ENCODE measurements at regions not wholly inside any gene's neighbourhood (a gene's known extent, or its start where the extent isn't known, plus 50 kb on each side); places are given as distances from the start of the nearest gene placed in this dataset.
A peak's percentile ranks its signal among the peaks of the same experiment; 100 is the strongest.

GRCh38 chr11:92765965-92766371, 203.5 kb upstream of the MTNR1B start:
- H3K27ac ChIP-seq (ENCODE audit: low read length) = no peak overlapping the region
- peaks cover 6% of the 10 kb centered on the region for H3K4me1 ChIP-seq (ENCODE audit: control insufficient read depth, insufficient read depth, low read length)
- no peaks in the 10 kb centered on the region for H3K9me3 ChIP-seq (ENCODE audit: control insufficient read depth, insufficient read depth, low read length)
- intact Hi-C loops (cut with micrococcal nuclease) = no loop called here
- H3K27me3 ChIP-seq (ENCODE audit: control insufficient read depth, insufficient read depth, low read length) = no peaks in the 10 kb centered on the region
- DNase-seq (no peak), ATAC-seq (peak in 1 of 3 donors; percentile 47)
- TF ChIP-seq, protein P1, sequence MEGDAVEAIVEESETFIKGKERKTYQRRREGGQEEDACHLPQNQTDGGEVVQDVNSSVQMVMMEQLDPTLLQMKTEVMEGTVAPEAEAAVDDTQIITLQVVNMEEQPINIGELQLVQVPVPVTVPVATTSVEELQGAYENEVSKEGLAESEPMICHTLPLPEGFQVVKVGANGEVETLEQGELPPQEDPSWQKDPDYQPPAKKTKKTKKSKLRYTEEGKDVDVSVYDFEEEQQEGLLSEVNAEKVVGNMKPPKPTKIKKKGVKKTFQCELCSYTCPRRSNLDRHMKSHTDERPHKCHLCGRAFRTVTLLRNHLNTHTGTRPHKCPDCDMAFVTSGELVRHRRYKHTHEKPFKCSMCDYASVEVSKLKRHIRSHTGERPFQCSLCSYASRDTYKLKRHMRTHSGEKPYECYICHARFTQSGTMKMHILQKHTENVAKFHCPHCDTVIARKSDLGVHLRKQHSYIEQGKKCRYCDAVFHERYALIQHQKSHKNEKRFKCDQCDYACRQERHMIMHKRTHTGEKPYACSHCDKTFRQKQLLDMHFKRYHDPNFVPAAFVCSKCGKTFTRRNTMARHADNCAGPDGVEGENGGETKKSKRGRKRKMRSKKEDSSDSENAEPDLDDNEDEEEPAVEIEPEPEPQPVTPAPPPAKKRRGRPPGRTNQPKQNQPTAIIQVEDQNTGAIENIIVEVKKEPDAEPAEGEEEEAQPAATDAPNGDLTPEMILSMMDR (IDR thresholded peaks at IDR 0.05) = no peak
- no peaks in the 10 kb centered on the region for H3K36me3 Mint-ChIP-seq
- H3K36me3 ChIP-seq (ENCODE audit: control insufficient read depth, insufficient read depth, low read length) = no peaks in the 10 kb centered on the region
- H3K4me3 ChIP-seq (ENCODE audit: low read length) = no peak overlapping the region
- peaks cover 14 to 19% of the 10 kb centered on the region in 2 donors for H3K4me1 Mint-ChIP-seq
- H3K4me3 Mint-ChIP-seq = peak overlapping the region; percentile 76
- peaks cover 0 to 5% of the 10 kb centered on the region in 2 donors for H3K27me3 Mint-ChIP-seq (ENCODE audit: low read depth in 2 of 2)
- no peak overlapping the region for H3K27ac Mint-ChIP-seq
- 6% methylated on average over 10 of the region's 10 CpGs for WGBS (ENCODE audit: insufficient coverage)
- H3K9me3 Mint-ChIP-seq = peaks cover 0 to 8% of the 10 kb centered on the region in 2 donors

GRCh38 chr11:92766698-92767097, 202.8 kb upstream of the MTNR1B start:
- Histone ChIP-seq H3K27ac (ENCODE audit: low read length) (no peak overlapping the region), H3K4me1 (ENCODE audit: control insufficient read depth, insufficient read depth, low read length) (peaks cover 6% of the 10 kb centered on the region), H3K27me3 (ENCODE audit: control insufficient read depth, insufficient read depth, low read length) (no peaks in the 10 kb centered on the region), H3K9me3 (ENCODE audit: control insufficient read depth, insufficient read depth, low read length) (no peaks in the 10 kb centered on the region), H3K36me3 (ENCODE audit: control insufficient read depth, insufficient read depth, low read length) (no peaks in the 10 kb centered on the region), H3K4me3 (ENCODE audit: low read length) (no peak overlapping the region)
- ATAC-seq (no peak), DNase-seq (no peak)
- TF ChIP-seq, protein P1 (IDR thresholded peaks at IDR 0.05) = no peak
- 28% methylated on average over 4 of the region's 7 CpGs for WGBS (ENCODE audit: insufficient coverage)
- Mint-ChIP-seq H3K27me3 (ENCODE audit: low read depth in 2 of 2) (peaks cover 0 to 5% of the 10 kb centered on the region in 2 donors), H3K4me3 (peak overlapping the region; percentile 76), H3K9me3 (peaks cover 0 to 8% of the 10 kb centered on the region in 2 donors), H3K36me3 (no peaks in the 10 kb centered on the region), H3K4me1 (peaks cover 14 to 22% of the 10 kb centered on the region in 2 donors), H3K27ac (no peak overlapping the region)
- intact Hi-C loops (cut with micrococcal nuclease) = no loop called here

DNA sequence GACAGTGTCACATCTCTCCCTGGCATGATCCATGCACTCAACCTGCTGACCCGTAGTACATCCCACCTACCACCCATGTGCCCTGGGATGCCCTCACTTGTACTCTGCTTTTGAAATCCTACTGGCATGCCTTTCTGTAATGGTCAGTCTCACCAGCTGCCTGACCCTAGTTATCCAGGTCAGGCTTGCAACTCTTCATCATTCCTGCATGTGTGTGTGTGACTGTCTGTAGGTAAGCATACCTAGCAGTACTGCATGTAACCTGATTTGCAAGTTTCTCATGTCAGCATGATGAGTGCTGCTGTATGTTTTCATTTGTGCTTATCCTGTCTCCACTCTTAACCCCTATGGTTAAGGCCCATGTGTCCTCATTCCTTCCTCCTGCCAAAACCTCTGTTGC, 202.0 kb upstream of the MTNR1B start:
- Mint-ChIP-seq H3K36me3 (no peaks in the 10 kb centered on the region), H3K27ac (no peak overlapping the region), H3K9me3 (peaks cover 0 to 8% of the 10 kb centered on the region in 2 donors), H3K27me3 (ENCODE audit: low read depth in 2 of 2) (peaks cover 0 to 5% of the 10 kb centered on the region in 2 donors), H3K4me3 (no peak overlapping the region), H3K4me1 (peaks cover 14 to 22% of the 10 kb centered on the region in 2 donors)
- intact Hi-C loops (cut with micrococcal nuclease) = no loop called here
- Histone ChIP-seq H3K36me3 (ENCODE audit: control insufficient read depth, insufficient read depth, low read length) (no peaks in the 10 kb centered on the region), H3K27me3 (ENCODE audit: control insufficient read depth, insufficient read depth, low read length) (no peaks in the 10 kb centered on the region), H3K27ac (ENCODE audit: low read length) (no peak overlapping the region), H3K4me1 (ENCODE audit: control insufficient read depth, insufficient read depth, low read length) (peaks cover 6% of the 10 kb centered on the region), H3K9me3 (ENCODE audit: control insufficient read depth, insufficient read depth, low read length) (no peaks in the 10 kb centered on the region), H3K4me3 (ENCODE audit: low read length) (no peak overlapping the region)
- ATAC-seq (peak in 1 of 3 donors; percentile 17), DNase-seq (no peak)
- WGBS (ENCODE audit: insufficient coverage) = 87% methylated on average over 1 of the region's 1 CpG
- TF ChIP-seq, protein P1 (IDR thresholded peaks at IDR 0.05) = no peak
